OCI-LY1 (cell line): ENCODE measurements at regions not wholly inside any gene's neighbourhood (a gene's known extent, or its start where the extent isn't known, plus 50 kb on each side); places are given as distances from the start of the nearest gene placed in this dataset.

Source experiments
- H2AFZ ChIP-seq: fragments of 200-600 bp; sonication (generic), shearing (Covaris generic); 2 replicates; pipeline ENCODE4 v1.6.0; 2014; ENCODE audit warnings: antibody characterized with exemption, mild to moderate bottlenecking, low read length
- H3F3A ChIP-seq: fragments of 200-600 bp; sonication (generic), shearing (Covaris generic); 2 replicates; pipeline ENCODE4 v1.6.0; 2014; ENCODE audit warnings: mild to moderate bottlenecking, antibody characterized with exemption, low read length, moderate library complexity; ENCODE audit not compliant: insufficient read depth
- H3K27ac ChIP-seq: fragments of 200-600 bp; sonication (generic); 2 replicates; pipeline ENCODE4 v1.5.1; 2014; ENCODE audit warnings: low read length, mixed run types, mild to moderate bottlenecking, low read depth; ENCODE audit not compliant: poor library complexity, severe bottlenecking
- H3K27me3 ChIP-seq: fragments of 200-600 bp; sonication (generic); 2 replicates; pipeline ENCODE4 v1.6.0; 2014; ENCODE audit warnings: antibody characterized with exemption, mild to moderate bottlenecking, low read length, moderate library complexity; ENCODE audit not compliant: insufficient read depth
- H3K36me3 ChIP-seq: fragments of 200-600 bp; sonication (generic); 2 replicates; pipeline ENCODE4 v1.6.1; 2014; ENCODE audit warnings: mild to moderate bottlenecking, antibody characterized with exemption, low read length, moderate library complexity, mixed read lengths; ENCODE audit not compliant: insufficient read depth
- H3K4me1 ChIP-seq: fragments of 200-600 bp; sonication (generic); 2 replicates; pipeline ENCODE4 v1.5.1; 2014; ENCODE audit warnings: mild to moderate bottlenecking, low read length, moderate library complexity; ENCODE audit not compliant: insufficient read depth, severe bottlenecking
- H3K4me2 ChIP-seq: fragments of 200-600 bp; sonication (generic), shearing (Covaris generic); 2 replicates; pipeline ENCODE4 v1.6.1; 2014; ENCODE audit warnings: low read length
- H3K4me3 ChIP-seq: fragments of 200-600 bp; sonication (generic); 2 replicates; pipeline ENCODE4 v1.5.1; 2014; ENCODE audit warnings: low read length, low read depth, mild to moderate bottlenecking, mixed read lengths; ENCODE audit not compliant: poor library complexity, severe bottlenecking
- H3K79me2 ChIP-seq: fragments of 200-600 bp; shearing (Covaris generic); 2 replicates; pipeline ENCODE4 v1.6.1; 2016; ENCODE audit warnings: mixed run types, low read length, mixed read lengths; ENCODE audit not compliant: insufficient read depth
- H3K9ac ChIP-seq: fragments of 200-600 bp; sonication (generic), shearing (Covaris generic); 2 replicates; pipeline ENCODE4 v1.6.1; 2014; ENCODE audit warnings: mild to moderate bottlenecking, low read length, mixed read lengths
- H3K9me2 ChIP-seq: fragments of 200-600 bp; sonication (generic), shearing (Covaris generic); 2 replicates; pipeline ENCODE4 v1.6.1; 2014; ENCODE audit warnings: low read depth, mild to moderate bottlenecking, low read length, mixed read lengths
- H3K9me3 ChIP-seq: fragments of 200-600 bp; shearing (Covaris generic); 2 replicates; pipeline ENCODE4 v1.6.1; 2014; ENCODE audit warnings: low read length, mixed read lengths
- H4K20me1 ChIP-seq: fragments of 200-600 bp; sonication (generic), shearing (Covaris generic); 2 replicates; pipeline ENCODE4 v1.6.0; 2016; ENCODE audit warnings: mild to moderate bottlenecking, low read length; ENCODE audit not compliant: insufficient read depth
- CTCF ChIP-seq: fragments of 200-600 bp; sonication (generic), shearing (Covaris generic); IDR thresholded peaks from 2 replicates; pipeline ENCODE4 v1.5.1; 2017; ENCODE audit warnings: mild to moderate bottlenecking, antibody characterized with exemption, low read length, moderate library complexity, mixed read lengths
- EZH2 ChIP-seq: fragments of 200-600 bp; sonication (generic), shearing (Covaris generic); IDR thresholded peaks from 2 replicates; pipeline ENCODE4 v1.8.0; 2017; ENCODE audit warnings: borderline replicate concordance, mixed run types, mild to moderate bottlenecking, antibody characterized with exemption, low read length, moderate library complexity, mixed read lengths

- no peak overlapping the region for H3K4me3 ChIP-seq
- H3F3A ChIP-seq: no peaks in the 10 kb centered on the region
Measured at GRCh38 chr12:66763467-66763866, 84.6 kb upstream of the GRIP1 start.

GRCh38 chr12:66765204-66765603 lies 86.3 kb upstream of the GRIP1 start:
- Histone ChIP-seq H3K27me3 (no peaks in the 10 kb centered on the region), H4K20me1 (no peaks in the 10 kb centered on the region), H3K36me3 (no peaks in the 10 kb centered on the region), H2AFZ (no peak overlapping the region), H3K9me3 (no peaks in the 10 kb centered on the region), H3K79me2 (no peaks in the 10 kb centered on the region), H3K4me2 (no peak overlapping the region), H3K4me3 (no peak overlapping the region), H3K9me2 (no peaks in the 10 kb centered on the region), H3K27ac (no peak overlapping the region), H3K4me1 (no peaks in the 10 kb centered on the region), H3F3A (no peaks in the 10 kb centered on the region), H3K9ac (no peak overlapping the region)
- TF ChIP-seq CTCF: no peak
- TF ChIP-seq EZH2: no peak

More at GRCh38 chr12:66763467-66763866, 84.6 kb upstream of the GRIP1 start:
- no peak for TF ChIP-seq EZH2
- no peak for TF ChIP-seq CTCF
- H3K4me2 ChIP-seq: no peak overlapping the region
- no peaks in the 10 kb centered on the region for H3K9me3 ChIP-seq
- no peaks in the 10 kb centered on the region for H3K79me2 ChIP-seq
- no peaks in the 10 kb centered on the region for H3K9me2 ChIP-seq
- H3K27ac ChIP-seq: no peak overlapping the region
- H2AFZ ChIP-seq: no peak overlapping the region
- no peak overlapping the region for H3K9ac ChIP-seq
- no peaks in the 10 kb centered on the region for H3K4me1 ChIP-seq
- H3K27me3 ChIP-seq: no peaks in the 10 kb centered on the region
- H4K20me1 ChIP-seq: no peaks in the 10 kb centered on the region
- no peaks in the 10 kb centered on the region for H3K36me3 ChIP-seq

DNA sequence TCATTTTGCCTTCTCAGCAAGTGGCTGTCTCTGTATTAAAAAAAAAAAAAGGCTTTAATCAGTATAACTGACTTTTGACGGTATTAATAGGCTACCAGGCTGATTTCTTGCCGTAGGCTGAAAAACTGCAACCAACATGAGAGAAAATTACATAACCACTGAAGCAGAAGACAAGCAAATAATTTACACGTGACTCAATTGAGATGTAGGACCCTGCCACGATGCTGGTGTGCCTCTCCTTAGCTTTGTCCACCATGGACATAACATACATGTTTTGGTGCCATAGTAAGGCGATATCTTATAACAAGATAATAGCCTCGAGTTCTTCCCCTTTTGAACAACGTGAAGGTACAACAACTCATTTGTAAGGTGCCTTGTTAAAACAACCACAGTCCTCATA lies 88.7 kb upstream of the GRIP1 start:
- Histone ChIP-seq H3K9me3 (no peaks in the 10 kb centered on the region), H3K36me3 (no peaks in the 10 kb centered on the region), H3K4me2 (no peak overlapping the region), H4K20me1 (no peaks in the 10 kb centered on the region), H3K4me3 (no peak overlapping the region), H3K27ac (no peak overlapping the region), H3K79me2 (no peaks in the 10 kb centered on the region), H3K27me3 (no peaks in the 10 kb centered on the region), H3K9ac (no peak overlapping the region), H3K4me1 (no peaks in the 10 kb centered on the region), H2AFZ (no peak overlapping the region), H3F3A (no peaks in the 10 kb centered on the region), H3K9me2 (no peaks in the 10 kb centered on the region)
- no peak for TF ChIP-seq EZH2
- TF ChIP-seq CTCF: no peak
